Suppressor macrophage treated with lipopolysaccharide for 1 hour (primary cell): ENCODE measurements at regions not wholly inside any gene's neighbourhood (a gene's known extent, or its start where the extent isn't known, plus 50 kb on each side); places are given as distances from the start of the nearest gene placed in this dataset.

ENCODE experiments used
- DNase-seq, 3 donors: peaks; one replicate each; pipeline ENCODE4 v3.0.0-alpha.2; 2020 to 2022

- DNase-seq = no peak
Measured at GRCh38 chr3:69531576-69532546, 146.0 kb upstream of the FRMD4B start.

- DNase-seq = no peak
Measured at GRCh38 chr3:69530554-69530953, 144.7 kb upstream of the FRMD4B start.

GRCh38 chr3:69527498-69527897, 141.6 kb upstream of the FRMD4B start:
- DNase-seq = no peak

GRCh38 chr3:69524816-69525215, 138.9 kb upstream of the FRMD4B start:
- peak; percentile 50 to 70 (median 59) for DNase-seq

- DNase-seq = peak; percentile 28 to 66 (median 59)
Measured at GRCh38 chr3:69521286-69521685, 135.4 kb upstream of the FRMD4B start.

- no peak for DNase-seq
Measured at GRCh38 chr3:69511361-69511760, 125.5 kb upstream of the FRMD4B start.

GRCh38 chr3:69510481-69511030, 124.7 kb upstream of the FRMD4B start:
- DNase-seq = peak in 1 of 3 donors; percentile 33

GRCh38 chr3:69509288-69509687, 123.4 kb upstream of the FRMD4B start:
- DNase-seq = peak in 1 of 3 donors; percentile 23

GRCh38 chr3:69505770-69506407, 120.0 kb upstream of the FRMD4B start:
- DNase-seq = no peak

GRCh38 chr3:69504232-69504631, 118.3 kb upstream of the FRMD4B start:
- no peak for DNase-seq

GRCh38 chr3:69500604-69501003, 114.7 kb upstream of the FRMD4B start:
- DNase-seq = peak; percentile 94 to 99 (median 98)

GRCh38 chr3:69499899-69500421, 114.1 kb upstream of the FRMD4B start:
- DNase-seq = peak; percentile 51 to 57 (median 56)

GRCh38 chr3:69499422-69499821, 113.5 kb upstream of the FRMD4B start:
- no peak for DNase-seq

- peak; percentile 10 to 27 (median 26) for DNase-seq
Measured at GRCh38 chr3:69496856-69497255, 111.0 kb upstream of the FRMD4B start.

- DNase-seq = no peak
Measured at GRCh38 chr3:69494185-69494584, 108.3 kb upstream of the FRMD4B start.

GRCh38 chr3:69493157-69493556, 107.3 kb upstream of the FRMD4B start:
- no peak for DNase-seq

- DNase-seq = no peak
Measured at GRCh38 chr3:69491975-69492374, 106.1 kb upstream of the FRMD4B start.

GRCh38 chr3:69490971-69491370, 105.1 kb upstream of the FRMD4B start:
- DNase-seq = no peak

GRCh38 chr3:69490235-69490634, 104.3 kb upstream of the FRMD4B start:
- DNase-seq = peak; percentile 30 to 41 (median 33)

GRCh38 chr3:69488026-69488425, 102.1 kb upstream of the FRMD4B start:
- DNase-seq = no peak

GRCh38 chr3:69485489-69485888, 99.6 kb upstream of the FRMD4B start:
- DNase-seq = no peak

GRCh38 chr3:69484507-69485393, 98.9 kb upstream of the FRMD4B start:
- DNase-seq = no peak
